GM19397 (cell line): ENCODE measurements at regions not wholly inside any gene's neighbourhood (a gene's known extent, or its start where the extent isn't known, plus 50 kb on each side); places are given as distances from the start of the nearest gene placed in this dataset.

Experiments used
- ATAC-seq: cut with Tn5 transposase; IDR thresholded peaks from one replicate; pipeline ENCODE4 v1.9.1; 2021; ENCODE audit warnings: mild to moderate bottlenecking, moderate library complexity; ENCODE audit not compliant: unreplicated experiment

GRCh38 chr3:106642161-106642560 lies 735.1 kb upstream of the CCDC54 start:
- no peak for ATAC-seq

DNA sequence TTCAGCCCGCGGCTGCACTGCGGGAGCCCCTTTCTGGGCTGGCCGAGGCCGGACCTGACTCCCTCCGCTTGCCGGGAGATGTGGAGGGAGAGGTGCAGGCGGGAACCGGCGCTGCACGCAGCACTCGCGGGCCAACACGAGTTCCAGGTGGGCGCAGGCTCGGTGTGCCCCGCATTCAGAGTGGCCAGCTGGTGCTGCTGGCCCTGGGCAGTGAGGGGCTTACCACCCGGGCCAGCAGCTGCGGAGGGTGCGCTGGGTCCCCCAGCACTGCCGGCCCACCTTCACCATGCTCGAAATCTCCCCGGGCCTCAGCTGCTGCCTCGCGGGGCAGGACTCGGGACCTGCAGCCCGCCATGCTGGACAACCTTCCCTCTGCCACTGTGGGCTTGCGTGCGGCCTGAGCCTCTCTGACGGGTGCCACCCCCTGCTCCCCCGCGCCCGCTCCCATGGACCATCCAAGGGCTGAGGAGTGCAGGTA lies 733.5 kb upstream of the CCDC54 start:
- ATAC-seq: no peak

DNA sequence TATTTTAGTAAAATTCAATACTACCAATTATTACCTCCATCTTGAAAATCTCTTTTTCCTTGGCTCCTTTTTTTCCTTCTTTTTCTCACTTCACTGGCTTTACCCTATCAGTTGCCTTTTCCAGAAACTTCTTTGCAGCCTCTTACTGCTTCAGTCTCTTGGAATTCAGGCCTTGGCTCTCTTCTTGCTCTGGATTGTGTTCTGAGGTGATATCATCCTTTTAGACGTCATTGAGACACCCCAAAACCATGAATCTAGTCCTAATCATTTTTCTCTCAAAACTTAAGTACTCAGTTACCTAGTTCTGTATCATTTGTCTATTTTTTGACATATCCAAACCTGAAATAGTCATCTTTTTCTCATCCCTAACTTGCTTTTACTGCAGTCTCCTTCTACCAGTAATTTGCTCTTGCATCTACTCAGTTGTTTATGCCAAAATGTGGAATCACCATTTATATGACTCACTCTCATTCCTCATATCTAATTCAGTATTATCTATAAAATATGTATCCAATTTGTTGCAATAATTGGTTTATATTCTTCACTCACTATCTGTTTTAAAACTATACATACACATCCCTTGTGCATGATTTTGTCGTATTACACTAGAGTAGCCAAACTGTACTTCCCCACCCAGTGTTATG lies 703.2 kb upstream of the CCDC54 start:
- ATAC-seq: no peak

GRCh38 chr3:106675451-106675850 lies 701.8 kb upstream of the CCDC54 start:
- no peak for ATAC-seq

GRCh38 chr3:106678657-106679390 lies 698.4 kb upstream of the CCDC54 start:
- no peak for ATAC-seq

DNA sequence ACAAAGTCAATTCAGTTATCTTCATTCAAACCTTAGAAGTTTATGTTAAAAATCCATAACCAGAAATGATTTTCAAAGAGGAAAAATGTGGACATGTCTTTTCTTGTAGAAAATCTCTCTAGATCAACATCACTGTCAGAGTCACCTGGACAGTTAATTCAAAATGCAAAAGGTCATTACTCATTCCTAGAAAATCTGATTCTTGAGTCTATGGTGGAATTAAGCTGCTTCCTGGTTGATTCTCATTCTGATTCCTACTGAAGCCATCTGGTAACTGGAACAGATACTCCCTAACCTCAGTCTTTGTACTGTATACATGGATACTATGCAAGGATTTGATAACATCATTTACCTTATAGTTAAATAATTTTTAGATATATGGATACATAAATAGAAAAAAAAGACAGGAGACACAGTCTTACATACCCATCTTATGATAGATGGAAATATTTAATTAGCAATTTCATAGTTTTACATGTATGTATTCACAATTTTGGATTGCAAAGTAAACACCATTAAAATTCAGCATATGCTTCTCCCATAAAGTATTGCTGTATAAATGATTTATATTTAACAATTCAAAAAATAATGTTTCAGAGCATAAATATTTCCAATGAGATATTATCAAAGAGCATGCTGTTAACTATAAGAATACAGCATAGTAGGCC lies 693.2 kb upstream of the CCDC54 start:
- no peak for ATAC-seq

- ATAC-seq: no peak
These were observed 691.5 kb upstream of the CCDC54 start for GRCh38 chr3:106685745-106686144.

GRCh38 chr3:106687905-106688304 lies 689.3 kb upstream of the CCDC54 start:
- ATAC-seq: no peak

DNA sequence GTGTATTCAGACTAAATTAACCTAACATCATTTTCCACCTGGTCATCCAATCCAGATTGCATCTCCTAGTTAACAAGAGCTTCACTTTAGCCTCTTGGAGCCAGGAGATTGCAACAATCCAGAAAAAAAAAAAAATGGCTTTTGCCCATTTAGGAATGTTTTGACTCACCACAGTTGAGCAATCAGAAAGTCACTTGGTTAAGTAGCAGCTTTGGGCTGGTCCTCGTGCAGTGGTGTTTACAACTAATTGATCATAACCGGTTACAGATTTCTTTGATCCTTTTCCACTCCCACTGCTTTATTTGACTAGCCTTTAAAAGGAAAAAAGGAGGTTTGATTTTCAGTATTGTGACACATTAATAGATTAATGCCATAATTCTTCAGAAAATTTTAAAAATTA lies 688.8 kb upstream of the CCDC54 start:
- no peak for ATAC-seq

DNA sequence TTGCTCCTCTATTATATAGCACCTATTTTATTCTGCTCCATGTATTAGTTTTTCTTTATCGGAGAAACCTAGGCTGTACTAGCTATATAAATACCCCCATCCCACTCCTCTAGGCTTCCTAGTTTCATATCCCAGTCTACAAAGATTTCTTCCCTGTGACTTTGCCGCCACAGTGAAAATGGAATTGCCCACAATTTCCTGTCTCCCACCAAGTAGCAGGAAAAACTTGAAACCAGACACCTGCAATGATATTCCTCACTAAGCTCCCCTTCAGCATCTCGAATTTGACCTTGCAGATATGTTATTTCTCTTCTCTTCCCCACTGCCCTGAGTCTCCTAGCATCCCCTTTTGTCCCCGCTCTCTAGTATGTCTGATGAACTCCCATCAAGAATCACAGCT lies 685.8 kb upstream of the CCDC54 start:
- ATAC-seq: no peak

DNA sequence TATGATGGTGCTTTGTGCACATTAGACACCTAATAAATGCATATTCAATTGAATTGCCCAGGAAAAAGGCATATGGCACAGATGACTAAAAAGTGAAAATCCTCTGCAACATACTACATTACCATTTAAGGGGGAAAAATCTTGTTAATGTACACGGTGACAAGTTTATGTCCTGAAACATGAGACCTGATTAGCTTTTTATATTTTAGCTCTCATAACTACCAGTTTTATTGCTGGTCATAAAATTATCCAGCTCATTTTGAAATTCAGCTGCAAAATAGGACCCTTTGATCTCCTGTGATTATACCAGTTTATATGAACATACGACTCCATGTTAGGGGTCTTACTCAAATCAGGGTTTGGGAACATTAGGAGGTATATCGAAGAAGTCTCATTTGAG lies 684.6 kb upstream of the CCDC54 start:
- no peak for ATAC-seq

- ATAC-seq: no peak
These were observed 678.1 kb upstream of the CCDC54 start for GRCh38 chr3:106699122-106699521.

GRCh38 chr3:106700981-106701380 lies 676.3 kb upstream of the CCDC54 start:
- ATAC-seq: no peak

DNA sequence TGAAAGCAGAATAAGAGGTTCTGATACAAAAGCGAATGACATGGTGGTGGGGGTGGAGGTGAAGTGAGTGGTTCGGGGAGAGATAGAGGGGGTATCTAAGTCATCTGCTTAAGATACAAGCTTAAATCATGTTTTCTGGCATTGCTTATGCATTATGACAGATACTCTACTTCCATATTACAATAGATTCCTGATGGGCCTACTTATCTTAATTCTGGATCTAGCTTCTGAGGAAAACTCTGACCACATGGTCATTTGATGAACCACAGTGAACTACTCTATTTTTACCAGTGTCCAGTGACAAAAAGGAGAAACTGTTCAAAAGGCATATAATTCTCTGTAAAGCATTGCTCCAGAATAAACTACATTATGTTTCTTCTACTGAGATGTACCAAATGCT lies 673.7 kb upstream of the CCDC54 start:
- no peak for ATAC-seq

DNA sequence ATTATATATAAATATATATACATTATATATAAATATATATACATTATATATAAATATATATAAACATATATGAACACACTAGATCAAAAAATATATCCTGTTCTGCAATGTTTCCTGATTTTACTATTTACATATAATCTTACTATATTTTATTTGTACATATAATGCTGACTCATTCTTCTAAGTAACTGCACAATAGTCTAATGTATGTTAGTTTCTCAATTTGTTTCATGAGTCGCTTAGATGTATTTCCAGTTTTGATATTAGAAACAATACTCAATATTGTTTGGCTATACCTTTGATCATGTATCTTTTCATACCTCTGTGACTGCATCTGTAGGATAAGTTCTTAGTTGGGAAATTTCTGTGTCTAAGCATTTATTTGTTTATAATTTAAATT lies 669.9 kb upstream of the CCDC54 start:
- no peak for ATAC-seq

DNA sequence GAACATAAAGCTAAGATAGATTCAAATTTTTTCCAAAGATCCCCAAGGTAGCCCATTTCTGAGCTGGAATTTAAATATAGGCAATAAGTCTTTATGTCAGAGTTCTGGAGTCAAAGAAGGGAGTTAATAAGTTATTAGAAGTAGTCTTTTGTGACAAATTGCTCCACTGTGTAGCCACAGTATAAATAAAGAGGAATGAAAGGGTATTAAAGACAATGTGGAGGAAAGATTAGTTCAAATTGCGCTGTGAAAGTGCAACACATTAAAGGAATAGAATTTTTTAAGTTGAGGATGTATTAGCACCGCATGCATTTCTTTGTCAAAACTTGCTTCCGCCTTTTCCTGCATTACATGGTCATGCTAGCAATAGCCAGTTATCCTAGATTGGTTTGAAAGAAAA lies 666.6 kb upstream of the CCDC54 start:
- no peak for ATAC-seq

- no peak for ATAC-seq
These were observed 665.6 kb upstream of the CCDC54 start for GRCh38 chr3:106711650-106712049.

DNA sequence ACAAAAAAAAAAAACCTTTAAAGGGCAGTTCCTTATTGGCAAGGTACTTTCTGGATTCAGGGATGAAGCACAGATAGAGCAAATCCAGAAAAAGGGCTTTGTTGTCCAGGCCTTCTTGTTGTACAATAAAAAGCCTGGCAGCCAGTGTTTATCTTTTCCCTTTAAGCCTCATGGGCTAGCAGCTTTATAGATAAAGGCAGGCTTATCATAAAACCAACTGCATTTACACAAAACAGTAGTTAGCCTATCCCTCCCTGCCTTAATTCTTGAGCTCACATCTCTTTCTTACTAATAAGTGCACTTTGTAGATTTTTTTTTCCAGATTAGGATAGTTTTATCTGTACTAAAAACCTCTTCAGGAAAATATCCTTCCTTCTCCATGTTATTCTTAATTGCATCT lies 662.8 kb upstream of the CCDC54 start:
- ATAC-seq: no peak

GRCh38 chr3:106715286-106715685 lies 662.0 kb upstream of the CCDC54 start:
- ATAC-seq: no peak

DNA sequence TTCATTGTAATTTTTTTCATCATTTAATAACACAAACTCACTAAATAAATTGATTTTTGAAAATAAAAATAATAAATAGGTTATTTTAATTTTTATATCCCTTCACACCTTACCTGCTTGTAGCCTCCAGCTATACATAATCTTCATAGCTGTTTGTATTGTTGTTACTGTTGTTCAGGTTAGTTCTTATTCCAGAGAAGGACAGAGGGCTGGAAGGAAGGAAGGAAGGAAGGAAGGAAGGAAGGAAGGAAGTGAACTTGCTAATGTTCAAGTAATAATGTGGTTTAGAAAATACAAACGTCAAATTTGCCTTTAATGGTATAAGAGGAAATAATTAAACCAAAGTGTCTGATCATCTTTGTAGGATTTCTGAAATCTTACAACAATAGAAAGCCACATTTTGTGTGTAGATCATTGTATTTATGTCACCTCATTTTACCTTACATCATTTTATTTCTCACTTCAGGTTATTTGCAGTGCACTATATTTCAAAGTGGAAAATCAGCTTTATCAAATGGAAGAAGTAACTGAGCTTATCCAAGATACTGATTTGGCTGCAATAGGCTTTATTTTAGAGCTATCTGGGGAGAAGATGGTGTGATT lies 660.0 kb upstream of the CCDC54 start:
- no peak for ATAC-seq

DNA sequence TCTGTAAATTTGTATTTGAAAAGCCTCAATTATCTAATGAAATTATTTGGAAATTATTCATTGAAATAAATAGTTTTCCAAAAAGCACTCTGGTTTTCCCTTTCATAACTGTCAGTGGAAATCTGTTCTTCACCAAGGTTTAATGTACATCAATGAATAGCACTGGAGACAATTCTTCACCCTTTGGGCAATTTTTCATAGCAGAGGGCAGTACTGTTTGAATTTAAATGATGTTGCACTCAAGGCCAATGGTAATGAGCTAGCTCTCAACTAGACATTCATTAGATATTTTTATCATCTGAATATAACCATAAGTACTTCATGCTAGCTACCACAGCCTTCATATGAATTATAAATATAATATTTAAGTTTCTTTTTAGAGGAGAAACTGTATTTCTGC lies 658.2 kb upstream of the CCDC54 start:
- ATAC-seq: no peak

GRCh38 chr3:106719583-106719982 lies 657.7 kb upstream of the CCDC54 start:
- ATAC-seq: no peak
